Effector memory CD8-positive, alpha-beta T cell (primary cell): ENCODE measurements at regions not wholly inside any gene's neighbourhood (a gene's known extent, or its start where the extent isn't known, plus 50 kb on each side); places are given as distances from the start of the nearest gene placed in this dataset.

Experiments used
- ATAC-seq: fragments of 150-1000 bp; cut with Tn5 transposase; replicated peaks from 2 replicates; pipeline ENCODE4 v1.10.0; 2021; ENCODE audit warnings: mild to moderate bottlenecking, moderate library complexity
- DNase-seq, 3 experiments: peaks; one replicate each; pipeline ENCODE4 v3.0.0; 2021
- H3K27ac Mint-ChIP-seq, 2 donors: one replicate each; pipeline ENCODE4 v1.8.0; 2022; ENCODE audit warnings: mild to moderate bottlenecking in 2 of 2, mixed read lengths in 2 of 2, moderate library complexity in 2 of 2
- H3K27me3 Mint-ChIP-seq, 2 donors: one replicate each; pipeline ENCODE4 v1.8.0; 2022; ENCODE audit warnings: mixed read lengths in 2 of 2
- H3K36me3 Mint-ChIP-seq: one replicate; pipeline ENCODE4 v1.8.0; 2022; ENCODE audit warnings: mild to moderate bottlenecking, moderate library complexity, mixed read lengths; ENCODE audit not compliant: insufficient read depth
- H3K4me1 Mint-ChIP-seq, 2 donors: one replicate each; pipeline ENCODE4 v1.8.0; 2022; ENCODE audit warnings: low read depth in 2 of 2, mixed read lengths in 2 of 2
- H3K4me3 Mint-ChIP-seq, 2 donors: one replicate each; pipeline ENCODE4 v1.8.0; 2022; ENCODE audit warnings: mild to moderate bottlenecking in 2 of 2, mixed read lengths in 2 of 2, moderate library complexity in 2 of 2
- H3K9me3 Mint-ChIP-seq, 2 donors: one replicate each; pipeline ENCODE4 v1.8.0; 2022; ENCODE audit warnings: mixed read lengths in 2 of 2

DNA sequence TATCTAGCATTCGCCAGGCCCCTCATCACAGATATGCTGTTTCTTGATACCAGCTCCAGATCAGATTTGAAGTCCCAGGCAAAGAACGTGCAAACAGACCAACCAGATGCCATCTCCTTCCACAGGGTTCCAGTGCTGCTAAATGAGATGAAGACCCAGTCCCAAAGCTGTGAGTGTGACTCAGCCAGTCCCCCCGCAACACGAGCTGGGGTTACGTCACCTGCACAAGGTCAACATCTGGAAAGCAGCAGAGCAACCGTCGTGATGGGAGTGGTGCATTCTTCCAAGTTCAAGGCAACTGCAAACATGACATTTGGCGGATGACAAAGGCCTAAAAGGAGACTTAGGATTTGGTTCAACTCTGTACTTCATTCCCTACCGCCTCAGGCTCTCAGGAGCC, 69.6 kb upstream of the TIAM1 start:
- no peak overlapping the region for H3K4me3 Mint-ChIP-seq
- no peak overlapping the region for H3K27ac Mint-ChIP-seq
- no peaks in the 10 kb centered on the region for H3K4me1 Mint-ChIP-seq
- no peaks in the 10 kb centered on the region for H3K36me3 Mint-ChIP-seq
- ATAC-seq (no peak), DNase-seq (no peak)
- no peaks in the 10 kb centered on the region for H3K27me3 Mint-ChIP-seq
- no peaks in the 10 kb centered on the region for H3K9me3 Mint-ChIP-seq

DNA sequence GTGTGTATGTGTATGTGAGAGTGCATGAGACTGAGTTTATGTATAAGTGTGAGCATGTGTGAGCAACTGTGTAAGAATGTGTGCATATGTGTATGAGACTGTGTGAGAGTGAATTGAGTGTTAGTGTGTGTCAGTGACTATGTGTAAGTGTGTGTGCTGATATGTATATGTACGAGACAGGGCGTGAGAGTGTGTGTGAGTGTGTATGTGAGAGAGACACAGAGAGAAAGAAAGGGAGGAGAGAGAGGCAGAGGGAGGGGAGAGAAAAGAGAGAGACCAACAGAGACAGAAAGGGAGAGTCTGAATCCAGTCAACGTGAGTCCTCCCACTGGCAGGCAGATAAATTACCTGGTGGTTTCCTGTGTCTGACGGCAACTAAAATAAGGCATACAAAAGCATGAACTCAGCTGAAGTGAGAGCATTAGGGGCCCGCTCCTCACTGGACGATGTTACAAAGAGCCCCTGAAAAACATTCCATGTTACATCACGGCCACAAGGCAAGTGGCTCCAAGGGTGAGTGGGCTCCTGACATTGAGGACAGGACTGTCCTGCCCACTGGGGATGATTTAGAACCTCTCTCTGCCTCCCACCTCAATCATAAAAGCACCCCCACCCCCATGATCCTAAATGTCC, 66.6 kb upstream of the TIAM1 start:
- no peak for DNase-seq
- Mint-ChIP-seq H3K36me3 (no peaks in the 10 kb centered on the region), H3K4me1 (no peaks in the 10 kb centered on the region), H3K9me3 (no peaks in the 10 kb centered on the region), H3K4me3 (no peak overlapping the region), H3K27ac (no peak overlapping the region), H3K27me3 (no peaks in the 10 kb centered on the region)
- peak; percentile 48 for ATAC-seq

DNA sequence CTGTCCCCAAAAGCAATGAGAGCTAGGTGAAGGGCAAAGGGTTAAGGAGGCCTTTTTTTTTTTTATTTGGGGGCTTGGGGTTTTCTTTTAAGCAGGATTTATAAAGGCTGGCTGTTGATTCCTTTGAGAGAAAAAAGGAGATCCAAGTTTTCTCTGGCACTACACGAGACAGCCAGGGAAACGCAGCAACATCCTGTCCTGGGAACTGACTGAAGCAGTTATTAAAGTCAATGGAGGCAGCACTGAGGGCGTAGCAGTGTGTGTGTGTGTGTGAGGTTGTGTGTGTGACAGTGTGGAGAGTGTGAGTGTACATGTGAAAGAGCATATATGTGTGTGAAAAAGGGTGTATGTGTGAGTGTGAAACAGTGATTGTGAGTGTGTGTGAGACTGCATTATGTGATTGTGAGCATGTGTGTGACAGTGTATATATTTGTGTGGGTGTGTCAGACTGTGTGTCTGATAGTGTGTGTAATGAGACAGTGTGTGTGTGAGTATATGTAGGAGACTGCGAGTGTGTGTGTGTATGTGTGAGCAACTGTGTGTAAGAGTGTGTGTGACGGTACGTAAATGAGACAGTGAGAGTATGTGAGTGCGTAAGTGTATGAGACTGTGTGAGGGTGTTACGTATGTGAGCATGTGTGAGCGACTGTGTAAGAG, 65.9 kb upstream of the TIAM1 start:
- H3K9me3 Mint-ChIP-seq: no peaks in the 10 kb centered on the region
- no peak overlapping the region for H3K27ac Mint-ChIP-seq
- H3K36me3 Mint-ChIP-seq: no peaks in the 10 kb centered on the region
- ATAC-seq (no peak), DNase-seq (no peak)
- no peak overlapping the region for H3K4me3 Mint-ChIP-seq
- H3K4me1 Mint-ChIP-seq: no peaks in the 10 kb centered on the region
- no peaks in the 10 kb centered on the region for H3K27me3 Mint-ChIP-seq

DNA sequence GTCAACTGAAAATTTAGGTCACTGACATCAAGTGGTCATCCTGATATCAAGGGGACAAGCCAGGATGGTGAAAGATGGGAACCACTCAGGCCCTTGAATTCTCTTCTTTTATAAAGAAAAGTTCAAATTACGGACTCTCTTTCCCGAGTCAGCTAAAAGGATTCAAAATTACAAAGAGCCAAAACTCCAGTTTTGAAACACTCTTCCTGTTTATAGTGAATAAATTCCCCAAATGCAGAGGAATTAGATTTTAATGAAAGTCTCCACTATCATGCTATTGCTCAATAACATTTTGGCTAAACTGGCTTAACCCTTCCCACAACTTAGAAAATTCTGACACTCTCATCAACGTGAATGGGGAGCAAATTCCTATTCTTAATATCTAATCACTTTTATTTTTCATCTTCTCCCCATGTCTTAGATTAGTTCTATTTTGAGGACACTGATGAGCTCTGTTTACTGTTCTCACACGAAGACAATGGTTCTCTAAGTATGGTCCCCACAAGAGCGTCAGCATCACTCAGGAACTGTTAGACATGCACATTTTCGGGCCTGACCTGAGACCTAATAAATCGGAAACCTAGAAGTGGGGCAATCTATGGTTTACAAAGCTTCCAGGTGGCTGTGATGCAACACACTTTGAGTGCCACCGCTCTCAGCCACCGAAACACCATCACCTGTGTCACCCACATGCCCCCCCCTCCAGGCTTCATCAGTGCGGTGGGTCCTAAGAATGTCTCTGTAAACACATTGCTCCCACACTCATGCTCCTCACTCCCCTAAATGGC, 64.4 kb upstream of the TIAM1 start:
- H3K27me3 Mint-ChIP-seq: no peaks in the 10 kb centered on the region
- peak overlapping the region in 1 of 2 donors; percentile 3 for H3K27ac Mint-ChIP-seq
- no peaks in the 10 kb centered on the region for H3K4me1 Mint-ChIP-seq
- H3K4me3 Mint-ChIP-seq: no peak overlapping the region
- DNase-seq (peak in 2 of 3 experiments; percentile 5 to 8), ATAC-seq (peak; percentile 78)
- H3K9me3 Mint-ChIP-seq: no peaks in the 10 kb centered on the region
- no peaks in the 10 kb centered on the region for H3K36me3 Mint-ChIP-seq

DNA sequence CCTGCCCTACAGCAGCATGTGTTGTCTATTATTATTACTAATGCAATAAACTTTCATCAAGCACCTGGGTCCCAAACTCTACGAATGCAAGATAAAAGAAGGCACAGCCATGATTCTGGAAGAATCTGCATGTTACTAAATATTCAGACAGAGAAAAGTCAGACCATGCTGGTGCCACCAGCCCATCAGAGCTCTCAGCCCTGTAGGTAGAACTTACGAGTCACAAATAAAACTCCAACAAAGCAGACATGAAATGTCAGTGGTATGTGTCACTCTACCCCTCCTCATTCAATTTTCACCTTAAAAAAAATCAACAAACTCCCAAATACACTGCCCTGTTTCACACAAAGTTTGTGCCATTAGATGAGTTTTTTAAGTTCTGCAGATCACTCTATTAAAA, 62.4 kb upstream of the TIAM1 start:
- H3K36me3 Mint-ChIP-seq: no peaks in the 10 kb centered on the region
- H3K4me1 Mint-ChIP-seq: no peaks in the 10 kb centered on the region
- DNase-seq: no peak
- H3K27ac Mint-ChIP-seq: no peak overlapping the region
- H3K27me3 Mint-ChIP-seq: no peaks in the 10 kb centered on the region
- H3K9me3 Mint-ChIP-seq: no peaks in the 10 kb centered on the region
- ATAC-seq: no peak
- H3K4me3 Mint-ChIP-seq: no peak overlapping the region

DNA sequence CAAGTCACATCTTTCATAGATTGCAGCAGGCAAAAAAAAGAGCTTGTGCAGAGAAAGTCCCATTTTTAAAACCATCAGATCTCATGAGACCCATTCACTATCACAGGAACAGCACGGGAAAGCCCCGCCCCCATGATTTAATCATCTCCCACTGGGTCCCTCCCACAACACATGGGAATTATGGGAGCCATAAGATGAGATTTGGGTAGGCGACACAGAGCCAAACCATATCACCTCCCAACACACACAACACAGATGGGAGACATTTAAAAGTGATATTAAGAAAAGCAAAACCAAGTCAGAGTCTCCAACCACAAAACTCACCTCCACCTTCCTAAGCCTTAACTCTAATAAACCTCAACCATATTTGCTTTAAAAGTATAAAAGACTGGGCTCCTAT, 61.5 kb upstream of the TIAM1 start:
- no peaks in the 10 kb centered on the region for H3K36me3 Mint-ChIP-seq
- no peak for ATAC-seq
- no peaks in the 10 kb centered on the region for H3K9me3 Mint-ChIP-seq
- no peak overlapping the region for H3K27ac Mint-ChIP-seq
- H3K4me3 Mint-ChIP-seq: no peak overlapping the region
- no peaks in the 10 kb centered on the region for H3K27me3 Mint-ChIP-seq
- H3K4me1 Mint-ChIP-seq: no peaks in the 10 kb centered on the region
- DNase-seq: no peak

DNA sequence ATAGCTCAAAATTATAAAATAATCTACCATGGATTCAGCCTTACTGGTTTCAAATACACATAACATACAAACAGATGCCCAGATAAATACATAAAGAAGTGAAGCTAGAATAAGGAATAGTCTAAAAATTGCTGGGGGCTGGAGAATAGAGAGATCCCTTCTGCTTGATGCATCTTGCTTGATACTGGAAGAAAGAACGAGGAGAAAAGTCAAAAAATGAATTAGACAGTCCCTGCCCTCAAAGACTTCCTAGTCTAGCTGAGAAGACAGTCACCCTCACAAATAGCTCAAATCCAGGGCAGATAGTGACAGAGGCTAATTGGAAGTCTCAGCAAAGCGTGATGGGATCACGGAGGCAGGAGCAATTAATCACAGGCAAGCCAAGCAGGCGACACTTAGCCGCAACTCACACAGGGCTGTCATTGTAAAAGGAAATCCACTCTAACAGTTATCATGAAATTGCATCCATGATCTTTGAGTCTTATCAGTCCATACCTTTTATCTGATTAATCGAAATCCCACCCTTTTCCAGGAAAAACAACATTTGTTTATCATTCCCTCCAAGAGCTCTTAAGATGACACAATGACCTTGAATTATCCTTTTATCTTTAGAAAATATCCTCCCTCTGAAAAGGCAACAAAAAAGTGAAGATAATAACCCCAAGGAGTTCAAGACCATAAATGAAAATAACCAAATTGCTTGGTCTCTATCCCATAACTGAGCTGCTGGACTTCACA, 59.7 kb upstream of the TIAM1 start:
- DNase-seq (no peak), ATAC-seq (no peak)
- Mint-ChIP-seq H3K4me3 (no peak overlapping the region), H3K4me1 (no peaks in the 10 kb centered on the region), H3K36me3 (no peaks in the 10 kb centered on the region), H3K27me3 (no peaks in the 10 kb centered on the region), H3K9me3 (no peaks in the 10 kb centered on the region), H3K27ac (no peak overlapping the region)

DNA sequence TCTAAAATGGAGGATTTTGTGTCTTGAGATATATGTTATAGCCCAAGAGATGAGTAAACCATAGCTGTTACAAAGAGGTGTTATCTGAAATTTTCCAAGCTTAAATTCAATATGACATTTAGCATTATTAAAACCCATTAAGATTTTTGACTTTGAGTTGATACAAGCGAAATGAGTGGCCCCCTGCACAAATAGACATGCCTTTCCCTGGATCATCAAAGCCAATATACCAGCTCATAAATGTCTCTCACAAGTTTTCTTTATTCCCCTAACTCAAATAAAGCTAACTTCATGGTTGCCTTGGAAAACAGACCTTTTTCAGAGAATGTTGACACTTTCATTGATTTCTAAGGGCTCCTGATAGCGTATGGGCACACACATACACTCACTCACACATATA, 55.5 kb upstream of the TIAM1 start:
- ATAC-seq: no peak

DNA sequence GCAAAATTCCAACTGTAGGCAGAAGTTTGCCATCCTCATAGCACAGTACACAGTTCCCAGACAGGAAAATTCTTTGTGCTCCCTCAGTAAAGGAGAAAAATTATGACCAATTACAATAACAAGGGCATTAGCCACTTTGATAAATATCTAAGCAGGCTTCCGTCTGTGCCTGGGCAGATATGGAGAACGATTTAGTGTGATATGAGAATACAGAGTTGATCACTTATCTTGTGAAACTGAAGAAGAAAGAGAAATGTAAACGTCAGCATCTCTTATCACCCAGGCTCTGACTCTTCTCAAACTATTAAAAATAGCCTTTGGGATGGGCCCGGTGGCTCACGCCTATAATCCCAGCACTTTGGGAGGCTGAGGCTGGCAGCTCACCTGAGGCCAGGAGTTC, 54.5 kb upstream of the TIAM1 start:
- H3K9me3 Mint-ChIP-seq: no peaks in the 10 kb centered on the region
- ATAC-seq: no peak
- no peaks in the 10 kb centered on the region for H3K36me3 Mint-ChIP-seq
- no peaks in the 10 kb centered on the region for H3K27me3 Mint-ChIP-seq
- peaks cover 0 to 6% of the 10 kb centered on the region in 2 donors for H3K4me1 Mint-ChIP-seq
- no peak overlapping the region for H3K27ac Mint-ChIP-seq
- DNase-seq: no peak
- H3K4me3 Mint-ChIP-seq: no peak overlapping the region

More for the DNA sequence above, 55.5 kb upstream of the TIAM1 start:
- Mint-ChIP-seq H3K36me3 (no peaks in the 10 kb centered on the region), H3K4me3 (no peak overlapping the region), H3K4me1 (peaks cover 0 to 3% of the 10 kb centered on the region in 2 donors), H3K27ac (no peak overlapping the region), H3K9me3 (no peaks in the 10 kb centered on the region), H3K27me3 (no peaks in the 10 kb centered on the region)
- no peak for DNase-seq

DNA sequence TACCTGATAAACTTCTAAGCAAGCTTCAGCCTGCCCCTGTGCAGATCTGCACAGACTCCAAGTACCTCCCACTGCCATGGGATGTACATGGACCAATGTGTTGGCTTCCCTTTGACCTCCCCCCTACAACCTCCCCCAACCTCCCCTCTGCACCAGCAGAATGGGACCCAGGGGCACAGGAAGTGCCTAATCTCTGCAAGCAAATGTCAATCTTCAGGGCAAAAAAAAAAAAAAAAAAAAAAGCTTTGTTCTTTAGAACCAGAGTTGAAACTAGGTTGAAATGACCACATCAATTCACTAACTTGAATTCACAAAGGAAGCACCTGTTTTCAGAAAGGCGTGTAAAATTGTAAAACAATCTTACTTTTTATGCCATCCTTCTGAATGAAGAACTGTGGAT, 53.9 kb upstream of the TIAM1 start:
- ATAC-seq (peak; percentile 69), DNase-seq (no peak)
- Mint-ChIP-seq H3K36me3 (no peaks in the 10 kb centered on the region), H3K4me3 (peak overlapping the region in 1 of 2 donors; percentile 6), H3K27ac (no peak overlapping the region), H3K4me1 (peaks cover 0 to 6% of the 10 kb centered on the region in 2 donors), H3K9me3 (no peaks in the 10 kb centered on the region), H3K27me3 (no peaks in the 10 kb centered on the region)

DNA sequence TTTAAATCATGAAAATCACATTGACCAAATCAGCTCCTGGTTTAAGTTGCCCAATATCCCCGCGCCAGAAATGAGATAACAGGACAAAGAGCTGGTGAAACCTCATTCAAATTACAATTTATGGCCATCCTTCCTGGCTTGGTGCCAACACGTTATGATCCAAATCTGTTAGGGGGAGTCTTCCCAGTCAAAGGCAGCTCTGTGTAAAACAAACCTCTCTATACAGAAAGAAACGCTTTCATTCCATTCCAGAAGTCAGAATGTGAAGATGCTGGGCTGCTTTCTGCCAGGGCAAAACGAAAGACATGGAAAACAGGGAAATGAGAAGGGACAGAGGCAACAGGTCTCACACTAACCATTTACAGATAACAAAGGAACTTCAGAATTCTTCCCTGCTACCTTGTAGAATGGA, 53.5 kb upstream of the TIAM1 start:
- no peak for ATAC-seq
- no peak for DNase-seq
- Mint-ChIP-seq H3K4me1 (peaks cover 0 to 6% of the 10 kb centered on the region in 2 donors), H3K36me3 (no peaks in the 10 kb centered on the region), H3K27me3 (no peaks in the 10 kb centered on the region), H3K9me3 (no peaks in the 10 kb centered on the region), H3K4me3 (no peak overlapping the region), H3K27ac (no peak overlapping the region)

DNA sequence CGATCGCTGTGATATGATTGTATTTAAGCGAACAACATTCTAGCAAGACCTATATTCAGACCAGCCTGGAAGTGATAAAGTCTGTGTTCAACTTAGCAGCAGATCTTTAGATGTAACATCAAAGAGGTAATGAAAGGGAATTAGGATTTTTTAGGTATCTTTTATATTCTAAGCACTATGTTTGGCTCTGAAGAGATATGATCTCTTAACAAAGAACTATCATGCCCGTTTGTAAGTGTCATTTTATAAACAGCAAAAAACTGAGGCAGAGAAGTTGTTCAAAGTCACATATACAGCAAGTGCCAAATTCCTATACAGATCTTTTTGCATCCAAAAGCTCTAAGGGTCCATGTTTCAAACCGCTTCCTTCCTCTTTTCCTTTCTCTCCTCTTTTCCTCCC, 53.0 kb upstream of the TIAM1 start:
- no peaks in the 10 kb centered on the region for H3K9me3 Mint-ChIP-seq
- H3K36me3 Mint-ChIP-seq: no peaks in the 10 kb centered on the region
- no peak overlapping the region for H3K4me3 Mint-ChIP-seq
- ATAC-seq (no peak), DNase-seq (no peak)
- no peaks in the 10 kb centered on the region for H3K27me3 Mint-ChIP-seq
- H3K27ac Mint-ChIP-seq: no peak overlapping the region
- H3K4me1 Mint-ChIP-seq: peaks cover 0 to 6% of the 10 kb centered on the region in 2 donors

DNA sequence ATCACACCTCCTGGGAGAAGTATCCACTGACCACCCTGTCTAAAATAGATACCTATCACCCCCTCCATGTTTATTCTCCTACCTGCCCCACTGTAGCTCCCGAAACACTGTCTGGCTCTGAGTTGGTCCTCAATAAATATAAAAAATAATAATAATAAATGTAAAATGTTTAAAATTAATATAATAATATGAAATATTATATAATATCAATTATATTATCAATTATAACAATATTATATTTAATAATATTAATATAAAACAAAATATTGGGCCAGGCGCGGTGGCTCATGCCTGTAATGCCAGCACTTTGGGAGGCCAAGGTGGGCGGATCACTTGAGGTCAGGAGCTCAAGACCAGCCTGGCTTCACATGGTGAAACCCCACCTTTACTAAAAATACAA, 52.3 kb upstream of the TIAM1 start:
- peaks cover 0 to 6% of the 10 kb centered on the region in 2 donors for H3K4me1 Mint-ChIP-seq
- DNase-seq: no peak
- no peaks in the 10 kb centered on the region for H3K36me3 Mint-ChIP-seq
- ATAC-seq: no peak
- no peaks in the 10 kb centered on the region for H3K27me3 Mint-ChIP-seq
- H3K4me3 Mint-ChIP-seq: no peak overlapping the region
- H3K9me3 Mint-ChIP-seq: no peaks in the 10 kb centered on the region
- no peak overlapping the region for H3K27ac Mint-ChIP-seq
